ENCODE measurements at regions not wholly inside any gene's neighbourhood (a gene's known extent, or its start where the extent isn't known, plus 50 kb on each side); places are given as distances from the start of the nearest gene placed in this dataset.

DNA sequence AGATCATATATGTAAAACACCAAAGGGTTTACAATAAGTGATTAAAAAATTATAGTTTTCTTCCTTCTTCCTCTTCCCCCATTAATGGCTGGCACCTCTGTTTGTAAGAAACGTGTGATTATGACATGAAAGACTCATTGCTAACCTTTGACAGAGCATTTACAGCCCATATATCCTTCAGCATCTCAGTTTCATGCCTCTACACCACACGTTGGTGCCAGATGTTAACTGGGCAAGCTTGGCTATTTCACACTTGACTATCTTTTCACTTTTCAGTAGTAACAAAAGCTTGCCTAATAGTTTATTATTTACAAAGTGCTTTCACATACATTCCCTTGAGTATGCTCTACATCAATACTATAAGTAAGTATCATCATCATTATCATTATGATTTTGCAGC is 65.3 kb upstream of the C1QTNF7 start:
- no peaks in the 10 kb centered on the region for H3K36me3 ChIP-seq
- no peaks in the 10 kb centered on the region for H3K27me3 ChIP-seq
- H3K4me1 ChIP-seq (ENCODE audit: control insufficient read depth in 1 of 2, insufficient read depth in 1 of 2, low read depth in 1 of 2, low read length in 1 of 2): no peaks in the 10 kb centered on the region
- H3K9me3 ChIP-seq: no peaks in the 10 kb centered on the region
- H3K27ac ChIP-seq: no peak overlapping the region
- TF ChIP-seq, protein P1, sequence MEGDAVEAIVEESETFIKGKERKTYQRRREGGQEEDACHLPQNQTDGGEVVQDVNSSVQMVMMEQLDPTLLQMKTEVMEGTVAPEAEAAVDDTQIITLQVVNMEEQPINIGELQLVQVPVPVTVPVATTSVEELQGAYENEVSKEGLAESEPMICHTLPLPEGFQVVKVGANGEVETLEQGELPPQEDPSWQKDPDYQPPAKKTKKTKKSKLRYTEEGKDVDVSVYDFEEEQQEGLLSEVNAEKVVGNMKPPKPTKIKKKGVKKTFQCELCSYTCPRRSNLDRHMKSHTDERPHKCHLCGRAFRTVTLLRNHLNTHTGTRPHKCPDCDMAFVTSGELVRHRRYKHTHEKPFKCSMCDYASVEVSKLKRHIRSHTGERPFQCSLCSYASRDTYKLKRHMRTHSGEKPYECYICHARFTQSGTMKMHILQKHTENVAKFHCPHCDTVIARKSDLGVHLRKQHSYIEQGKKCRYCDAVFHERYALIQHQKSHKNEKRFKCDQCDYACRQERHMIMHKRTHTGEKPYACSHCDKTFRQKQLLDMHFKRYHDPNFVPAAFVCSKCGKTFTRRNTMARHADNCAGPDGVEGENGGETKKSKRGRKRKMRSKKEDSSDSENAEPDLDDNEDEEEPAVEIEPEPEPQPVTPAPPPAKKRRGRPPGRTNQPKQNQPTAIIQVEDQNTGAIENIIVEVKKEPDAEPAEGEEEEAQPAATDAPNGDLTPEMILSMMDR (IDR thresholded peaks at IDR 0.05): no peak
- H3K4me3 ChIP-seq (ENCODE audit: low read depth in 1 of 2, low read length in 1 of 2): no peak overlapping the region

DNA sequence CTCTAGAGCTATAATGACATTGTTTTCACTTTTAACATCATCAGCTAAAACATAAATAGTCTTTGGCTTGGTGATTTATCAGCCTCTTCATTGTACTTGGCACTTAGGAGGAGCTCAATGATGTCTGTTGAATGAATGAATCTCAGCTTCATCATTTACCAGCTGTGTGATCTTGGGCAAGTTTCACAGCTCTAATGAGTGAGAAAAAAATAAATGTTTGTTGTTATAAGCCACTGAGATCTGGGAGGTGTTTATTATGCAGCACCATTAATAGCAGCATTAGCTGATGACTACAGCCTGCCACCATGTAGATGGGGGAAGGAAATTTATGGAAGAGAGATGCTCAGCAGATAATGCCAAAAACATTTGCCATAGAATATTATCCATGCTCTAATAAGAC is 63.6 kb upstream of the C1QTNF7 start:
- Histone ChIP-seq H3K4me1 (ENCODE audit: control insufficient read depth in 1 of 2, insufficient read depth in 1 of 2, low read depth in 1 of 2, low read length in 1 of 2) (no peaks in the 10 kb centered on the region), H3K27me3 (no peaks in the 10 kb centered on the region), H3K9me3 (no peaks in the 10 kb centered on the region), H3K27ac (no peak overlapping the region), H3K4me3 (ENCODE audit: low read depth in 1 of 2, low read length in 1 of 2) (no peak overlapping the region), H3K36me3 (no peaks in the 10 kb centered on the region)
- TF ChIP-seq, protein P1 (IDR thresholded peaks at IDR 0.05): no peak

DNA sequence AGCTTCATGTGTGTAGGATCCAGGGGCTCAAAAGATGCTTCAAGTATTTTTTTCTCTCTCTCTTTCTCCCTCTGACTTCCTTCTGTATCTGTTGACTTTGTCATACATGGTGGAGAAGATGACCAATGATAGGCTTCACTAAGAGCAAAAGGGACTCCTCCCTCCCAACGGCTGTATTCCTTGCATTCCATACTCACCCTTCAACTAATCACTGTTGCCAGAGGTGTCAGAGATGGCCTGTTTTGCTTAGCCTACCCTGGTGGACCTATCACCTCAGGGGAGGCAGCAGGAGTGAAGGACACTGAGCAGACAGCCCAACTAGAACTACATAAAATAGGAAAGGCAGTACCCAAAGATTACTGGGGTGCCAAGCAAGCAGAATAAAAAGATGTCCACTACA is 62.2 kb upstream of the C1QTNF7 start:
- no peak overlapping the region for H3K4me3 ChIP-seq (ENCODE audit: low read depth in 1 of 2, low read length in 1 of 2)
- no peaks in the 10 kb centered on the region for H3K36me3 ChIP-seq
- H3K27ac ChIP-seq: no peak overlapping the region
- TF ChIP-seq, protein P1 (IDR thresholded peaks at IDR 0.05): no peak
- no peaks in the 10 kb centered on the region for H3K9me3 ChIP-seq
- no peaks in the 10 kb centered on the region for H3K27me3 ChIP-seq
- H3K4me1 ChIP-seq (ENCODE audit: control insufficient read depth in 1 of 2, insufficient read depth in 1 of 2, low read depth in 1 of 2, low read length in 1 of 2): no peaks in the 10 kb centered on the region

DNA sequence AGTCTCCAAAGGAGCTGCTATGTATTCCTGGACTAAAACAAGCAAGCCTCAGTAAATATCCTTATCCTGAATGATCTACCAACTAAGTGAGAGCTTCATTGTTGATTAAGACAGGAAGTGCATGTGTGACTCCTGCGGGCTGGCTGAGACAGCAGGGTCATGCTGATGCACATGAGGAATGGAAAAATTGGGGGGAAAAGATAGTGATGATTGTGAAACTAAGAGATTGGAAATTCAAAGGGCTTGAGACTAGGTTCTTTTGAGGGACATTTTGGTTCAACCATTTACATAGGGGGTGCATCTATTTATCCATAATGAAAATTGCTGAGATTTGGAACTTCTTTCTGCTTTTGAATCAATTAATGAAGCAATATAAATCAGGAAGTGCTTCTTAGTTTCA is 61.1 kb upstream of the C1QTNF7 start:
- H3K9me3 ChIP-seq: no peaks in the 10 kb centered on the region
- H3K27ac ChIP-seq: no peak overlapping the region
- TF ChIP-seq, protein P1 (IDR thresholded peaks at IDR 0.05): no peak

DNA sequence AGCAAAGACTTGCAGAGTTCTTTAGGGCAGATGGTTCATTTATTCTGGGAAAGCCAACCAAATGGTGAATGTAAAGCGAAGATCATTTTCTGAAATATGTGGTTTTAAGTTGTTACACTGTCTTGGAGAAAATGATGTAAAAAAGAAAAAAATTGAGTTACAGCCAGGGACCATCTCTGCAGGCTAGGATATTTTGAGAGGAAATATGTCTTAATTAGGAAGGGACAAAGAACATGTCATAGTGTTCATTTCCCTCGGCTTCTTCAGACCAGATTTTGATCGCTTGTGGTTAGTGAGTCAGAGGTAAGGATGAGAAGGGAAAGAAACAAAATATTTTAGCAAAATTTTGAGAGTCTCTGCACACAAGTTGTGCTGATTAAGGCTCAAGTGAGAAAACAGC is 59.0 kb upstream of the C1QTNF7 start:
- TF ChIP-seq, protein P1 (IDR thresholded peaks at IDR 0.05): no peak
- H3K27me3 ChIP-seq: no peaks in the 10 kb centered on the region
- no peak overlapping the region for H3K27ac ChIP-seq
- no peaks in the 10 kb centered on the region for H3K9me3 ChIP-seq
- no peaks in the 10 kb centered on the region for H3K4me1 ChIP-seq (ENCODE audit: control insufficient read depth in 1 of 2, insufficient read depth in 1 of 2, low read depth in 1 of 2, low read length in 1 of 2)
- H3K4me3 ChIP-seq (ENCODE audit: low read depth in 1 of 2, low read length in 1 of 2): no peak overlapping the region
- H3K36me3 ChIP-seq: no peaks in the 10 kb centered on the region

More for the DNA sequence above, 61.1 kb upstream of the C1QTNF7 start:
- H3K4me3 ChIP-seq (ENCODE audit: low read depth in 1 of 2, low read length in 1 of 2): no peak overlapping the region
- no peaks in the 10 kb centered on the region for H3K27me3 ChIP-seq
- H3K36me3 ChIP-seq: no peaks in the 10 kb centered on the region
- no peaks in the 10 kb centered on the region for H3K4me1 ChIP-seq (ENCODE audit: control insufficient read depth in 1 of 2, insufficient read depth in 1 of 2, low read depth in 1 of 2, low read length in 1 of 2)

DNA sequence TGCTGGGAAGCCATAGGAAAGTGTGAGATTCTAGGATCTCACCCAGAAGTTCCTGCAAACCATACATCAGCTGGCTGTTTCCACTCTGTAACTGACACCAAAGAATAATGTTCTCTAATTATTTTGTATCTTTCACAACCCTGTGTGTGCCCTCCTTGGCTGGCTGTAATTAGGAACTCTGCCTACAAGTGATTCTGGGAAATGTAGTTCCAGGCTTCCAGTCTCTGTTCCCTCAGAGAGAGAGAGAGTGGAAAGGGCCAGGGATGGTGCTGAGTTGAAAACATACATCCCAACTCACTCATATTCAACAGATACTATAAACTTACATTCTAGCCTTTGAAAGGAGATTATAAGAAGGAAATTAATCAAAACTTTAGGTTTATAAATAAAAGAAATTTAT is 57.5 kb upstream of the C1QTNF7 start:
- no peaks in the 10 kb centered on the region for H3K36me3 ChIP-seq
- H3K4me1 ChIP-seq (ENCODE audit: control insufficient read depth in 1 of 2, insufficient read depth in 1 of 2, low read depth in 1 of 2, low read length in 1 of 2): no peaks in the 10 kb centered on the region
- no peak overlapping the region for H3K4me3 ChIP-seq (ENCODE audit: low read depth in 1 of 2, low read length in 1 of 2)
- TF ChIP-seq, protein P1 (IDR thresholded peaks at IDR 0.05): no peak
- H3K9me3 ChIP-seq: no peaks in the 10 kb centered on the region
- H3K27ac ChIP-seq: no peak overlapping the region
- no peaks in the 10 kb centered on the region for H3K27me3 ChIP-seq

Data from neutrophil (primary cell).